Ishikawa (cell line): ENCODE measurements at regions not wholly inside any gene's neighbourhood (a gene's known extent, or its start where the extent isn't known, plus 50 kb on each side); places are given as distances from the start of the nearest gene placed in this dataset.

Source experiments
- CEBPB ChIP-seq: IDR thresholded peaks from 2 replicates; pipeline ENCODE4 v1.6.1; 2012
- CREB1 ChIP-seq: IDR thresholded peaks from 2 replicates; pipeline ENCODE4 v1.6.1; 2012; ENCODE audit warnings: low read depth
- EGR1 ChIP-seq: IDR thresholded peaks from 2 replicates; pipeline ENCODE4 v1.6.1; 2012
- EP300 ChIP-seq: IDR thresholded peaks from 2 replicates; pipeline ENCODE4 v1.6.1; 2012; ENCODE audit warnings: borderline replicate concordance
- FOXM1 ChIP-seq: IDR thresholded peaks from 2 replicates; pipeline ENCODE4 v1.6.1; 2012; ENCODE audit warnings: low read depth, borderline replicate concordance
- NFIC ChIP-seq: IDR thresholded peaks from 2 replicates; pipeline ENCODE4 v1.6.1; 2012
- RAD21 ChIP-seq: IDR thresholded peaks from 2 replicates; pipeline ENCODE4 v1.6.1; 2012; ENCODE audit warnings: low read depth
- TAF1 ChIP-seq: IDR thresholded peaks from 2 replicates; pipeline ENCODE4 v1.6.1; 2012; ENCODE audit warnings: low read depth, mild to moderate bottlenecking
- TCF12 ChIP-seq: IDR thresholded peaks from 2 replicates; pipeline ENCODE4 v1.6.1; 2012; ENCODE audit warnings: low read depth
- TEAD4 ChIP-seq: IDR thresholded peaks from 2 replicates; pipeline ENCODE4 v1.6.1; 2012
- YY1 ChIP-seq: IDR thresholded peaks from 2 replicates; pipeline ENCODE4 v1.6.1; 2012; ENCODE audit warnings: low read depth
- ZBTB7A ChIP-seq: IDR thresholded peaks from 2 replicates; pipeline ENCODE4 v1.6.1; 2012; ENCODE audit warnings: low read depth
- TF ChIP-seq, protein P1 (sequence below): IDR thresholded peaks from 2 replicates; pipeline ENCODE4 v1.6.1; 2012
- TF ChIP-seq, protein P2 (sequence below): IDR thresholded peaks from 2 replicates; pipeline ENCODE4 v1.6.1; 2012
- TF ChIP-seq, protein P3 (sequence below): IDR thresholded peaks from 2 replicates; pipeline ENCODE4 v1.6.1; 2012; ENCODE audit warnings: low read depth, mild to moderate bottlenecking

DNA sequence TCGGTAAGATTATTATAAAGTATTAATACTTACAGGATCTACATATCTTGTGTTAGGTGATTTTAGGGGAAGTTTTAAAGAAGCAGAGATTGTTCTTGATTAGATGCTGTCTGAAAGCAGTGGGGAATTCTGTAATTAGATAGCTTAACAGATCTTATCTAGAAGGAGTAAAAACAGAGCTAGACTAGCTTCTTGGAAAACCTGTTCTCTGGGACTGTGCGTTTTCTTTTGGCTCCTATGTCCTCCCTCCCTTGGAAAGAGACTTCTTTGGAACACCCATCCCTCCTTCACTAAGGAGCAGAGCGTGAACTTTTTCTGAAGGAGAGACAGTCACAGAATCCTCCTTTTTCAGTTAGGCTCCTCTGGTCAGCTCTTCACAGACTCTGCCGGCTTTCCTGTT is 83.5 kb upstream of the ZNF184 start:
- TF ChIP-seq FOXM1 = no peak
- TF ChIP-seq TEAD4 = no peak
- TF ChIP-seq TAF1 = no peak
- TF ChIP-seq, protein P1, sequence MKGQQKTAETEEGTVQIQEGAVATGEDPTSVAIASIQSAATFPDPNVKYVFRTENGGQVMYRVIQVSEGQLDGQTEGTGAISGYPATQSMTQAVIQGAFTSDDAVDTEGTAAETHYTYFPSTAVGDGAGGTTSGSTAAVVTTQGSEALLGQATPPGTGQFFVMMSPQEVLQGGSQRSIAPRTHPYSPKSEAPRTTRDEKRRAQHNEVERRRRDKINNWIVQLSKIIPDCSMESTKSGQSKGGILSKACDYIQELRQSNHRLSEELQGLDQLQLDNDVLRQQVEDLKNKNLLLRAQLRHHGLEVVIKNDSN = no peak
- no peak for TF ChIP-seq RAD21
- TF ChIP-seq EP300 = no peak
- no peak for TF ChIP-seq TCF12
- TF ChIP-seq EGR1 = no peak
- no peak for TF ChIP-seq CREB1
- TF ChIP-seq YY1 = no peak
- no peak for TF ChIP-seq NFIC

DNA sequence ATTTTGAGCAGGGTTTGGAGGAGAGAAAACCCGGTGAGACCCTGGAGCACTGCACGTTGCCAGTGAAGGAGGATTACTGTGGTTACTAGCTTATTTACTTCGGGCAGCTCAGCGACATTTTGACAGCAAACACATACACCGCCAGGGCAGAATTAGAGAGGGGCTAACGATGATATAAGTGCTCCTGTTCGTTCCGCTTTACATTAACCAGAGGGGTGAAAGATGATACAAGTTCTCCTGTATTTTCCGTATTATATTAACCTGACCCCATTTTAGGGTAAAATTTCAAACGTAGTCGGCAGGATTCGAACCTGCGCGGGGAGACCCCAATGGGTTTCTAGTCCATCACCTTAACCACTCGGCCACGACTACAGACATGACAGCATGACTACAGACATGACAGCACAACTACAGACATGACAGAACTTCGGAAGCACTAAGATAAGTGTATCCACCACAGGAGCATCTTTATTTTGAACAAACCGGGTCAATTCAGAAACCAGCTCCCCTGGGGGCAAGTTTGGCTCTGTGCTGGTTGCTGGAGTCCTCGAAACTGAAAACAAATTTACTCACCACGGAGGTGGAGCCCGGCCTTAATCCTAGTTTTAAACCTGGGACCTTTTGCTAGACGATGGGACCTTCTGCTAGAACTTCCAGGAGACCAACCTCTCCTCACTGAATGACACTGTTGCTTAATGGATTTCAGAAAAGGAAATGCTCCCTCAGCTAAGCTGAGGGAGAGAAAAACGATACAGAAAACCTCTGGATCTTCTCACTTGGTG is 80.4 kb upstream of the ZNF184 start:
- peak; percentile 47 for TF ChIP-seq TEAD4
- no peak for TF ChIP-seq EP300
- TF ChIP-seq YY1 = no peak
- no peak for TF ChIP-seq CEBPB
- TF ChIP-seq FOXM1 = no peak
- TF ChIP-seq TAF1 = no peak
- TF ChIP-seq, protein P1 = no peak
- TF ChIP-seq, protein P2, sequence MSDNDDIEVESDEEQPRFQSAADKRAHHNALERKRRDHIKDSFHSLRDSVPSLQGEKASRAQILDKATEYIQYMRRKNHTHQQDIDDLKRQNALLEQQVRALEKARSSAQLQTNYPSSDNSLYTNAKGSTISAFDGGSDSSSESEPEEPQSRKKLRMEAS = no peak

DNA sequence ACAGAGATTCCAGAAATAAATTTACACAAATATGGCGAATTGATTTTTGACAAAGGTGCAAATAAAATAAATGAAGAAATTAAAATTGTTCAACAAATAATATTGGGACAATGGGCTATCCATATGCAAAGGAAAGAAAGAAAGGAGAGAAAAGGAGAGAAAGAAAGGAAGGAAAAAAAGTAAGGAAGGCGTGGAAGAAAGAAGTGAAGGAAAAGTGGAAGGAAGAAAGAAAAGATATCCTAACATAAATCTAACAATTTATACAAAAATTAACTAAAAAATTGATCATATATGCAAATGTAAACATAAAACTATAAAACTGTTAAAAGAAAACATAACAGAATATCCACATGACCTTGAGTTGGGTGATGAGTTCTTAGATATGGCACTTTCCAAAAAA is 78.7 kb upstream of the ZNF184 start:
- TF ChIP-seq EP300 = no peak
- TF ChIP-seq, protein P3, sequence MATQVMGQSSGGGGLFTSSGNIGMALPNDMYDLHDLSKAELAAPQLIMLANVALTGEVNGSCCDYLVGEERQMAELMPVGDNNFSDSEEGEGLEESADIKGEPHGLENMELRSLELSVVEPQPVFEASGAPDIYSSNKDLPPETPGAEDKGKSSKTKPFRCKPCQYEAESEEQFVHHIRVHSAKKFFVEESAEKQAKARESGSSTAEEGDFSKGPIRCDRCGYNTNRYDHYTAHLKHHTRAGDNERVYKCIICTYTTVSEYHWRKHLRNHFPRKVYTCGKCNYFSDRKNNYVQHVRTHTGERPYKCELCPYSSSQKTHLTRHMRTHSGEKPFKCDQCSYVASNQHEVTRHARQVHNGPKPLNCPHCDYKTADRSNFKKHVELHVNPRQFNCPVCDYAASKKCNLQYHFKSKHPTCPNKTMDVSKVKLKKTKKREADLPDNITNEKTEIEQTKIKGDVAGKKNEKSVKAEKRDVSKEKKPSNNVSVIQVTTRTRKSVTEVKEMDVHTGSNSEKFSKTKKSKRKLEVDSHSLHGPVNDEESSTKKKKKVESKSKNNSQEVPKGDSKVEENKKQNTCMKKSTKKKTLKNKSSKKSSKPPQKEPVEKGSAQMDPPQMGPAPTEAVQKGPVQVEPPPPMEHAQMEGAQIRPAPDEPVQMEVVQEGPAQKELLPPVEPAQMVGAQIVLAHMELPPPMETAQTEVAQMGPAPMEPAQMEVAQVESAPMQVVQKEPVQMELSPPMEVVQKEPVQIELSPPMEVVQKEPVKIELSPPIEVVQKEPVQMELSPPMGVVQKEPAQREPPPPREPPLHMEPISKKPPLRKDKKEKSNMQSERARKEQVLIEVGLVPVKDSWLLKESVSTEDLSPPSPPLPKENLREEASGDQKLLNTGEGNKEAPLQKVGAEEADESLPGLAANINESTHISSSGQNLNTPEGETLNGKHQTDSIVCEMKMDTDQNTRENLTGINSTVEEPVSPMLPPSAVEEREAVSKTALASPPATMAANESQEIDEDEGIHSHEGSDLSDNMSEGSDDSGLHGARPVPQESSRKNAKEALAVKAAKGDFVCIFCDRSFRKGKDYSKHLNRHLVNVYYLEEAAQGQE = no peak
- no peak for TF ChIP-seq TAF1
- TF ChIP-seq ZBTB7A = no peak
- no peak for TF ChIP-seq TEAD4

DNA sequence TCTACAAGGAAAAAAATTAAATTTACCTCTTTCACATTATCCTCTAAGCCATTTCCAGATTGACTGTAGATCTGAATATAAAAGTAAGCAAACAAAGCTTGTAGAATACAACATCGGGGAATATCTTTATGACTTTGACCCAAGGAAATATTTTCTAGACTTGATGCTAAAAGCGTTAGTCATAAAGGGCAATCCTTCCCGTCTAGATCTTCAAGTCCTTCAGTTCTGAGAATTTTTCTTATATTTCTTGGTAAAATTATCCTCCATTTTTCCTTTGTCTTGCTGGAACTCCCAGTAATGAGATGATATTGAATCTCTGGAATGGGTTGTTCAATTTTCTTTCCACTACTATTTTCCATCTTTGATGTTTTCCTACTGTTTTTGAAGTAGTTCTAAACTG is 77.8 kb upstream of the ZNF184 start:
- no peak for TF ChIP-seq TEAD4
- TF ChIP-seq NFIC = no peak
- no peak for TF ChIP-seq CREB1
- no peak for TF ChIP-seq EGR1
- TF ChIP-seq CEBPB = no peak
- TF ChIP-seq RAD21 = no peak
- TF ChIP-seq TAF1 = no peak
- TF ChIP-seq, protein P2 = no peak
- TF ChIP-seq EP300 = no peak
- no peak for TF ChIP-seq ZBTB7A
- no peak for TF ChIP-seq FOXM1

DNA sequence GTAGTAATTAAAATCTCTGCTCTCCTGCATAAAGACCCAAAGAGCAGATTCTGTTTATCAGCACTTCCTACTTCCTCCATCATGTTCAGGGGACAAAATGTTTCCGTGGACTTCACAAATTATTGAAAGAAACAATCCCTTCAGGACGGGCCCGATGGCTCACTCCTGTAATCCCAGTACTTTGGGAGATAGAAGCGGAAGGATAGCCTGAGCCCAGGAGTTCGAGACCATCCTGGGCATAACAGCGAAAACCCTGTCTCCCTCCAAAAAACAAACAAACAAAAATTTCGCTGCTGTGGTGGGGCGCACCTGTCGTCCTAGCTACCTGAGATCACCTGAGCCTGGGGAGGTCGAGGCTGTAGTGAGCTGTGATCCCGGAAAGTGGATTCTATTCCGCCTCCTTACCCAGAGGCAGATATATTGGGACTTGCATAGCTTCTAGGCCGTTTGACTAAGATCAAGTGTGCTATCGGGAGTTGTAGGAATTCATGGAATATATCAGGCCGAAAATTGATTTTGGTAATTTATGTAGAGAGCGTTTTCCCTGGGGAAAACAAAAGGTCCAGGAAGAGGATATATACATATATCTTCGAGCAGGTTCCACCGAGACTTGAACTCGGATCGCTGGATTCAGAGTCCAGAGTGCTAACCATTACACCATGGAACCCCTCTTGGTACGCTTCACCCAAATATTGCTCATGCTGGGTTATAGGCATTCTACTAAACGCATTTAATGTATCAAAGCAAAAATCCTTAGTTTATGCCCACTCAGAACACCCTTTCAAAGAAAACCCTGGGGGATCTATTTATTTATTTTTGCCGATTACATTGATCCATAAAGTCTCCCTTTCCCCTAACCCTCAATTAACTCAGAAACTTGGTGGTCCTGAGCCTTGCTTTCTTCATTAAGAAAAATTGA is 74.5 kb upstream of the ZNF184 start:
- TF ChIP-seq TEAD4 (peak; percentile 88), NFIC (no peak), TAF1 (no peak), EGR1 (no peak)
- TF ChIP-seq, protein P2 = no peak
- TF ChIP-seq, protein P1 = no peak

DNA sequence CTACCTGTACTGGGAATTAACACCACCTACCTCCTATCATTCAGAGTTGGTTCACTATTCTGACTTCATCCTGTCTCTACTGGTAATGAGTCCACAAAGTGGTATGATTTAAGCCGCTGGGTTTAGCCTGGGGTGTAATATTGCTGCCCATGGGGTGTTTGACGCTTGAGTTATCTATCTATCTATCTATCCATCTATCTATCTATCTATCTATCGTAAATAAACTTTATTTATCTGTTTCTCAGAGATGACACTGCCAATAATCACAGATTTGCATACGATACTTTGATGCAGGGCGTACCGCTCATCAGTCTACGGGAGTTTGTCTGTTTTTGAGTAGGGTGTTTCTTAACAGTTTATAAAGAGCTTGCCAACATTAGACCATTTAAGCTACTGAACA is 73.6 kb upstream of the ZNF184 start:
- TF ChIP-seq TCF12 = no peak
- no peak for TF ChIP-seq NFIC
